ENCODE measurements at regions not wholly inside any gene's neighbourhood (a gene's known extent, or its start where the extent isn't known, plus 50 kb on each side); places are given as distances from the start of the nearest gene placed in this dataset.

DNA sequence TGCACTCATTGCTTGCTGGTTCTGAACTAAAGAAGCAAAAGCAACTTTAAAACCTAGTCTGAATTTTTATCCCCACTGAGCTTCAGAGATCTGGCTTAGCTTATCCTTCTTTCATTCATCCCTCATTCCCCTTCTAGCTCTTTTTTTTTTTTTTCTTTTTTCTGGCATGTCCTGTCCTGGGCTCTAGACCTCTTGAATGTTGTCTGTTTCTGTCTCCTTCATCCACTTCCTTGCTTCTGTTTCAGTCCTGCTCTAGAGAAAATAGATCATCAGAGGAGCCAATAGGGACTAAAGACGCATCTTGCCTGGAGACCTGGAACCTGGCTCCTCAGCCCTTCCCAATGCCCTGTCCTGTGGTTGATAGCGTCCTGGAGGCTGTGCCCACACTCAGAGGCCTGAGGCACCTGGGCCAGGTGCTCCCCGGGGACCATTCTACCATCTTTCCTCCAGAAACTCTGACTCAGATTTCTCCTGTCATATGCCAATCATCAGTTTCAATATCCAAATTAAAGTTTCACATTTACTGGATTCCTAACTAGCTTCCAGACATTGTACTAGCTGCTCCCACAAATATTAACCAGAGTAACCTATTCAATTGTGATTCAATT, 115.7 kb upstream of the GATB start:
- no peak overlapping the region for H3K4me3 ChIP-seq (ENCODE audit: low read depth, low read length)

DNA sequence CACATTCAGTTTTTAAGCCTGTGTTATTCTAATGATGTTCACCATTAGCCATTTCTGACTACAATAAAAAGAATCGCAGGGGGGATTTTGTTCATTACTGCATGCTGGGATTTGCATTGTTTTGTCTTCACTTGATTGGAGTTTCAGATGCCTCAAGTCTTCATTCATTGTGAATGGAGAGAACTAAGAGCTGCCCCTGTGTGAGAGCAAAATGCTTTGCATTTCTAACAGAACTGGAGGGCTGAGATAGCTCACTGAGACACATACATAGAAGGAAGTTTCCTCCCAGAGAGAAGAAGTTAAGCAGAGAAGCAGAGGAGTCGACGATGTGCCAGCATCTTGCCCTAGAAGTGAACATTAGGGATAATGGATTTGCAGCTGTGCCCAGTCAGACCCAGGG, 113.5 kb upstream of the GATB start:
- TF ChIP-seq, protein P1, sequence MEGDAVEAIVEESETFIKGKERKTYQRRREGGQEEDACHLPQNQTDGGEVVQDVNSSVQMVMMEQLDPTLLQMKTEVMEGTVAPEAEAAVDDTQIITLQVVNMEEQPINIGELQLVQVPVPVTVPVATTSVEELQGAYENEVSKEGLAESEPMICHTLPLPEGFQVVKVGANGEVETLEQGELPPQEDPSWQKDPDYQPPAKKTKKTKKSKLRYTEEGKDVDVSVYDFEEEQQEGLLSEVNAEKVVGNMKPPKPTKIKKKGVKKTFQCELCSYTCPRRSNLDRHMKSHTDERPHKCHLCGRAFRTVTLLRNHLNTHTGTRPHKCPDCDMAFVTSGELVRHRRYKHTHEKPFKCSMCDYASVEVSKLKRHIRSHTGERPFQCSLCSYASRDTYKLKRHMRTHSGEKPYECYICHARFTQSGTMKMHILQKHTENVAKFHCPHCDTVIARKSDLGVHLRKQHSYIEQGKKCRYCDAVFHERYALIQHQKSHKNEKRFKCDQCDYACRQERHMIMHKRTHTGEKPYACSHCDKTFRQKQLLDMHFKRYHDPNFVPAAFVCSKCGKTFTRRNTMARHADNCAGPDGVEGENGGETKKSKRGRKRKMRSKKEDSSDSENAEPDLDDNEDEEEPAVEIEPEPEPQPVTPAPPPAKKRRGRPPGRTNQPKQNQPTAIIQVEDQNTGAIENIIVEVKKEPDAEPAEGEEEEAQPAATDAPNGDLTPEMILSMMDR (IDR thresholded peaks at IDR 0.05; ENCODE audit: borderline replicate concordance, insufficient read depth, low read depth, low read length): no peak

More for the DNA sequence above, 115.7 kb upstream of the GATB start:
- TF ChIP-seq, protein P1 (IDR thresholded peaks at IDR 0.05; ENCODE audit: borderline replicate concordance, insufficient read depth, low read depth, low read length): no peak

GRCh38 chr4:151866592-151866918, 105.7 kb upstream of the GATB start:
- TF ChIP-seq, protein P1 (IDR thresholded peaks at IDR 0.05; ENCODE audit: borderline replicate concordance, insufficient read depth, low read depth, low read length): no peak
- H3K4me3 ChIP-seq (ENCODE audit: low read depth, low read length): no peak overlapping the region

More for the DNA sequence above, 113.5 kb upstream of the GATB start:
- H3K4me3 ChIP-seq (ENCODE audit: low read depth, low read length): no peak overlapping the region

DNA sequence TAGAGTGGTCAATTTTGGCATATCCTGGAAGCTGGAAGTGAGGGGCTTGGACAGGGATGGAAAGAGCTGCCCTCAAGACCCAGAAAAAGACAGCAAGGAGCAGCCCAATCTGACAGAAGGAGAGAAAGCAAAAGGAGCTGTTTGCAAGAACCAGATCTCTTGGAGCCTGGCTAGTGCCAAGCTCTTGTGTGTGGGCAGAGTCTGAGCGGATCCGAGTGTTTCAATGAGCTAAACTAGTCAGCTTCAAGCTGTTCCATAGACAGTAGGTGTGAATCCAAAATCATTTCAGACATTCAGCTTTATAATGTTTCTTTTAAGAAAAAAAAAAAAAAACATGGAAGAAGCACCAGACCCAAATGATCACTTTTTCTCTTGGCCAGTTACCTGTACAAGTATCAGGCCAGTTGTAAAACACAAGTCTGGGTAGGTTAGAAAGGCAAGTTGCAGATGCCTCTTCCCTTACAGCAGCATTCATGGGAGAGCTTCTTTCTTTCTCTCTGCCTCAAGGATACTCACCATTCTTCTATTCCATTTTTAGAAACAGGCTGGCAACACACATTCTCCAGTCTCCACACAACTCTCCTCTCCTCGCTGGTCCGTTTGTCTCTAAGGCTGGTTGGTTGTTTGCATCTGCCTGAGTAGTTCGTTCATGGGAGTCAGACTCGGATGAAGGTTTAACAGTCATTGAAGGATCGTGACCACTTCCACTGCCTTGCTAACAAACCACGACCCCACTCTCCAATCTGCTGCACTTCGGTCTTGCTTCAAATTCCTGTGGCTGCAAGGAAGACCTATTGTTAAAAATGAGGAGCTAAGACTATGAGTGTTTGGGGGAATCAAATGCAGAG, 105.2 kb upstream of the GATB start:
- TF ChIP-seq, protein P1 (IDR thresholded peaks at IDR 0.05; ENCODE audit: borderline replicate concordance, insufficient read depth, low read depth, low read length): no peak
- no peak overlapping the region for H3K4me3 ChIP-seq (ENCODE audit: low read depth, low read length)

DNA sequence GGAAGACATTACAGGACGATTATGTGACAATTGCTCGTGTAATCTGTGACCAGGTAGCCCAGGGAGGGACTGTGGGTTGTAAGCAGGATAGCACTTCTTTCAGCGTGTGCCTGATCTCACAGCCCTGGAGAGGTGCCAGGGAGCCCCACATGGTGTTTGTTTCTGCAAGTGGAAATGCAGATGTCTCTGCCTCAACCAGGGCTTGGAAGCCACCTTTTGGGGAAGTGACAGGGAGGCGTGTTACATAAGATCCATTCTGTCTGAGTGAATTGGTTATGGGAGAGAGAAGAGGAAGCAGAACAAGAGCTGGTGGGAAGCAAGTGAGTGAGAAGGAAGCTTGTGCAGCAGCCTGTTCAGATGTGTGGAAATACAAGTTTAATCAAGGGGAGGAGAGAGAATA, 104.5 kb upstream of the GATB start:
- TF ChIP-seq, protein P1 (IDR thresholded peaks at IDR 0.05; ENCODE audit: borderline replicate concordance, insufficient read depth, low read depth, low read length): no peak
- H3K4me3 ChIP-seq (ENCODE audit: low read depth, low read length): no peak overlapping the region

DNA sequence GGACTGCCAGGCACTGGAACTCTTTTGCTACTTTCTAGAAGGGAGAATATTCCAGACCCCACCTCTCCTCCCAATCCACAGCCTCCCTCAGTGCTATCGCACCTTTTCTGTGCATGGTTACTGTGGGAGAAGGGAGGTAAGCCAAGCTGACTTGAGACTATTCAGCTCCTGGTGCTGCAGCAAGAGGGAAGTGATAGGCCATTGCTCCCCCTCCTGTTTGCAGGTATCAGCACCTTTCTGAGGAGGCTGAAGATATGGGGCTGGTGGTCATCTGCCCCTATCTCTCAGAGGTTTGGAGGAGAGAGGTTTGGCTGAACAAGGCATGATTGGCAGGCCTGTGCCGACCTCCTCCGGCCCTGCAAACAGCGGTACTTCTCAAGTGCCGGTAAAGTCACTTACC, 103.3 kb upstream of the GATB start:
- H3K4me3 ChIP-seq (ENCODE audit: low read depth, low read length): no peak overlapping the region
- TF ChIP-seq, protein P1 (IDR thresholded peaks at IDR 0.05; ENCODE audit: borderline replicate concordance, insufficient read depth, low read depth, low read length): no peak

DNA sequence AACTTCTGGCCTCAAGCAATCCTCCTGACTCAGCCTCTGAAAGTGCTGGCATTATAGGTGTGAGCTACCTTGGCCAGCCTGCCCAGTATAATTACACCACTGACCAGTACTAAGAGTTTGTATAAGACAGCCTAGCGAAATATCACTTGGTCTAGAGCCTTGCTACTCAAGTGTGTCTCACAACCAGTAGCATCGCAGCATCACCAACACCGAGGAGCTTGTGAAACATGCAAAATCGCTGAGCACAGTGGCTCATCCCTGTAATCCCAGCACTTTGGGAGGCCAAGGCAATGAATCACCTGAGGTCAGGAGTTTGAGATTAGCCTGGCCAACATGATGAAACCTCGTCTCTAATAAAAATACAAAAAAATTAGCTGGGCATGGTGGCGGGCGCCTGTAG, 102.0 kb upstream of the GATB start:
- TF ChIP-seq, protein P1 (IDR thresholded peaks at IDR 0.05; ENCODE audit: borderline replicate concordance, insufficient read depth, low read depth, low read length): no peak
- H3K4me3 ChIP-seq (ENCODE audit: low read depth, low read length): no peak overlapping the region

Measured in GM12875 (cell line).